GM21360 (cell line): ENCODE measurements at regions not wholly inside any gene's neighbourhood (a gene's known extent, or its start where the extent isn't known, plus 50 kb on each side); places are given as distances from the start of the nearest gene placed in this dataset.

Experiments used
- ATAC-seq: cut with Tn5 transposase; IDR thresholded peaks from one replicate; pipeline ENCODE4 v1.9.1; 2021; ENCODE audit warnings: mild to moderate bottlenecking, moderate library complexity; ENCODE audit not compliant: unreplicated experiment

GRCh38 chr7:12741951-12742575 is 54.6 kb downstream of the ARL4A start:
- no peak for ATAC-seq

- no peak for ATAC-seq
These were observed 58.8 kb downstream of the ARL4A start for GRCh38 chr7:12746211-12746610.

GRCh38 chr7:12747687-12748306 is 60.4 kb downstream of the ARL4A start:
- no peak for ATAC-seq

GRCh38 chr7:12749069-12749468 is 61.6 kb downstream of the ARL4A start:
- ATAC-seq: no peak

GRCh38 chr7:12749746-12750145 is 62.3 kb downstream of the ARL4A start:
- no peak for ATAC-seq

GRCh38 chr7:12751764-12752163 is 64.3 kb downstream of the ARL4A start:
- ATAC-seq: no peak

GRCh38 chr7:12754179-12754578 is 66.7 kb downstream of the ARL4A start:
- ATAC-seq: no peak

- no peak for ATAC-seq
These were observed 69.4 kb downstream of the ARL4A start for GRCh38 chr7:12756821-12757220.

GRCh38 chr7:12757443-12757842 is 70.0 kb downstream of the ARL4A start:
- no peak for ATAC-seq

GRCh38 chr7:12759151-12759550 is 71.7 kb downstream of the ARL4A start:
- ATAC-seq: no peak

- no peak for ATAC-seq
These were observed 73.7 kb downstream of the ARL4A start for GRCh38 chr7:12761111-12761510.

GRCh38 chr7:12761691-12762090 is 74.3 kb downstream of the ARL4A start:
- no peak for ATAC-seq

- ATAC-seq: no peak
These were observed 77.0 kb downstream of the ARL4A start for GRCh38 chr7:12764458-12764891.

GRCh38 chr7:12765431-12766100 is 78.1 kb downstream of the ARL4A start:
- no peak for ATAC-seq

- ATAC-seq: no peak
These were observed 79.0 kb downstream of the ARL4A start for GRCh38 chr7:12766416-12766815.

GRCh38 chr7:12768948-12769347 is 81.5 kb downstream of the ARL4A start:
- ATAC-seq: no peak

- ATAC-seq: no peak
These were observed 82.0 kb downstream of the ARL4A start for GRCh38 chr7:12769444-12769843.

GRCh38 chr7:12770227-12770975 is 83.0 kb downstream of the ARL4A start:
- no peak for ATAC-seq

- ATAC-seq: no peak
These were observed 84.0 kb downstream of the ARL4A start for GRCh38 chr7:12771378-12771877.

GRCh38 chr7:12772768-12773167 is 85.3 kb downstream of the ARL4A start:
- ATAC-seq: no peak

GRCh38 chr7:12777257-12777656 is 89.8 kb downstream of the ARL4A start:
- ATAC-seq: no peak
